GM21381 (cell line): ENCODE measurements at regions not wholly inside any gene's neighbourhood (a gene's known extent, or its start where the extent isn't known, plus 50 kb on each side); places are given as distances from the start of the nearest gene placed in this dataset.

Experiments
- ATAC-seq: cut with Tn5 transposase; IDR thresholded peaks from one replicate; pipeline ENCODE4 v1.9.1; 2021; ENCODE audit warnings: mild to moderate bottlenecking, moderate library complexity; ENCODE audit not compliant: unreplicated experiment

DNA sequence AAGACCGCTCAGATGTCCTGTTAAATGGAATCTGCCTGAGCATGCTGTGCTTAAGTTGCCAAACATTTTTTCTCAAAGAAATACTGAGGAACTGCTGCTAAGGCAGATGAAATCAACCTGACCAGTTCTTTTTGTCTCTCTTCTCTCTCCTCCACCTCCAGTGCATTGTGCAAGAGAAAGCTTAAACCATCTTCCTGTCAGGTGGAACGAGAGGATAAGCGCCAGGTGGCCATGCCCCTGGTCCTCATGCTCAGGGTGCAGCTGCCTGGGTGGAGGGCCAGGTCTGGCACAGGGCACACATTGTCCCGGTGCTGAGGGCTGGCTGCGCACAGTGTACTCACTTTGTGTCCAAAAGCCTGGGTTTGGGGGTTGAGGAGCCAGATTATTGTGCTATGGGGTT lies 176.2 kb upstream of the TP63 start:
- no peak for ATAC-seq

DNA sequence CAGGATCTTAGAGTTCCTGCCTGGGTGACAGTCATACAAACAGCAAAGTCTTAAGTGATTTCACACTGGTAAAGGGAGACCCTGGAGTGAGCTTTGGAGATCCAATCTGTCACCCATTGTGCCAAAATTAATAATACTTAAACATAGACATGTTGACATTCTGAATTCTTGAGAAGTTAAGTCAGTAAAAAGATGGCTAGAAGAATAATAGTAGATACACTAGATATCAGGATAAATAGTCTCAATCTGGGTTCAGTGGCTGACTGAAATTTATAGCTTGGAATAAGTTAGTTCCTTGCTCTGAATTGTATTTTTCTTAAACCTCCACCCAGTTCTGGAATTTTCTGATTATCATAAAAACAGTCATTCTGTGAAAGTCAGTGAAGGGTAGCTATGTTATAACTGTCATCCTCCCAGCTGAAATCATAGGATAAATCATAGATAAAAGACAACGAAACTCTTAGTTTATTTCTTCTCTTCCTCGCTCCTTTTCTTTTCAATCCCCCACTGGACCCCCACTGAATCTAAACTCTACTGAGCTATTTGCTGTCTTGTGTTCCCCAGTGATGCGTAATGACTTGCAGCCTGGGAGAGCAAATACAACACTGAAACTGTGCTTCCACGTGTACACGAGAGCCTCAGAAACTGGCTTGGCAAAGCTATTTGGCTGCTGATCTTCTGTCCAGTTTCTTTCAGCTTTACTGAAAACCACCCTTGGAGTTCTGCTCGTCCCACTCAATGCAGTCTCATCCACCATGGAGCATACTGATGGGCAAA lies 175.4 kb upstream of the TP63 start:
- no peak for ATAC-seq

DNA sequence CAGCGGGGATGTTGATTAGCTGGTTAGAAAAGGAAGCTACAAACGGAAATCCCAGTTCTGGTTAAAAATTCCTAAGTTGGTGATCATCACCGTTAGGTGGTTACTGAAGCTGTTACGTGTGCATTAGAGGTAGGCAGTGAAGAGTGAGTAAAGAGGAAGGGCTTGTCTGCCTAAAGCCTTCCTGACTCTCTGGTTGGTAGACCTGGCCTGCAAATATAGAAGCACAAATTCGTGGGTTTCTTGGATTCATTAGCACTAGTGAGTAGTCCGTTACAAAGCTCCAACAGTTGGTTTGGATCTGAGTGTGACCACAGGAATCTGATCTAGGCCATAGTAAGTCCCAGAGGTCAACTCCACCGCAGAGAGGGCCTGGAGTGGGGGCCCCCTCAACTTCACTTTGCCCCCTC lies 174.0 kb upstream of the TP63 start:
- no peak for ATAC-seq

DNA sequence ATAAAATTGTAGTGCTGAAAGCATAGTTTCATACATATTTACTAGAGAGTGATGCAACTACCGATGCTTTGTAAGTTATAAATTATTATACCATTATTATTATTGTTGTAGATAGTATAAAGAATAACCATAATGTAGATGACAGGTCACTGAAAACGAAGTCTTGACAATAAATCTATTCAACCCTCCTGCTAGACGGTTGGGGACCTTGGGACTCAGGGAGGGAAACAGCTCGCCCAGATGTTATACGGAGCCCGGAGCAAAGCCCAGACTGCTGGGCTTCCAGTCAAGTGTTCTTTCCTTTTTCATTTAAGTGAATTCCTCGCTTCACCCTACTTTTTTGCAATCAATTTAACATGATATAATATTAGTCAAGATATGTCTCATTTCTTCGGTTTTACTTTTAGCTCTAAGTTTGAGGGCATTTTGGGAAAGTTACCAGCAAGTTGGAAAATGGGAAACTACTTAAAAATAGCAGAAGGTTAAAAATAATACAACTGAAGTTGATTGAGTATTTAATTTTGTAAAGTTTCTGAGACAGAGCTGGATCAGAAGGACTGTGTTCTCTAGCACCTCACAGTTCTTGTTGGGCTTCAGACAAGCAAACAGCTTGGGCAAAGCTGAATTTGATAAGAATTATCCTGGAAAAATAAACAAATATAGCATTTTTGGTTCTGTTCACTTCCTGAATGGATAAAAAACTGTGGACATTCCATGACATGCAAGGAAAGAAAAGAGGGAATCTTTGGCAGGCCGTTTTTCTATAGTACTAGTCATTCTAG lies 173.4 kb upstream of the TP63 start:
- no peak for ATAC-seq

DNA sequence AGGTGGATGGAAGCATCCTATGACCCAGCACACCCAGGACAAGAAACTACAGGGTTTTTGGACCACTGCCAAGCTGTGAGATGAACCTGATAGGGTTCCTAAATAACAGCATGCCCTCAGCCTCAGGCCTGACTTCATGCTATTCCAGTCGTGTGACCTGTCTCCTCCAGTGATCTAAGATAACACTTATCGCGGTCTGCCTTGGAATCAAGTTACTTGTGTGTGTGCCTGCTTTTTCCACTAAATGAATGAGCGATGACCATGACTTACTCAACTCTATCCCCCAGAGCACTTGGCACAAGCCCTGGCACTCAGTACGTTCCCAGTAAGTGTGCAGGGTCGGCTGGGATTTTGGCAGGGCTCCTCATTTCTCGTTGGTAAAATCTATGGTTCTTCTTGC lies 172.7 kb upstream of the TP63 start:
- no peak for ATAC-seq

DNA sequence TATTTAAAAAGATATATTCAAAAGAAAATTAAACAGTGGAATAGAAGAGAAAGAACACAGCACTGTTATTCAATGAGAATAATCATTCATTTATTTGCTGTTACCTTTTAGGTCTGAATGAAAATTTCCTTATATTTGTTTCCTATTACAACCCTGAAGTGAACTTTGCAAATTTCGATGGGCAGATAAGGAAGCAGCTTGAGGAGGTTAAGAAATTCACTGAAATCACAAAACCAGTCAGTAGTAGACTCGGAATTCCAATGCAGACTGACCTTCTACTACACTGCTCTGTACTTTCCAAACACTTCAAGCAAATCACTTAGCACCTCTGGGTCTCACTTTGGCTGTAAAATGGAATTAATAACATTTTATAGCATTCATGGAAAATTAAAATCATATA lies 172.0 kb upstream of the TP63 start:
- no peak for ATAC-seq

DNA sequence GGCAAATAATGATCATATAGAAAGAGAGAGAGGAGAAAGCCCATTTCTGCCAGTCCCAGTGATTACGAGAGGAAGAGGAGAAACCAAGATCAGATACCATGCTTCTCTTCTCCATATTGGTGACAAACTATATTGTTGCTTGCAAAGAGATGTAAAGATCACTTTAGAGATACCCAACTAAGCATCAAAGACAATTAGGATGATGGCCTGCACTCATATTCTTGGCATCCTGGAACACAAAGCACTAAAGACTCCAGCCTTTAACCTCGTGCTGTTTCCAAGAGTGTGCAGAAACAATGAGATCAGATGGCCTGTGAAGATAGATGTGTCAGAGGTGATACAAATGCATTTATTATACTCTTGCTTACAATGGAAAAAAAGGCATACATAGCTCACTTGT lies 170.7 kb upstream of the TP63 start:
- ATAC-seq: no peak

DNA sequence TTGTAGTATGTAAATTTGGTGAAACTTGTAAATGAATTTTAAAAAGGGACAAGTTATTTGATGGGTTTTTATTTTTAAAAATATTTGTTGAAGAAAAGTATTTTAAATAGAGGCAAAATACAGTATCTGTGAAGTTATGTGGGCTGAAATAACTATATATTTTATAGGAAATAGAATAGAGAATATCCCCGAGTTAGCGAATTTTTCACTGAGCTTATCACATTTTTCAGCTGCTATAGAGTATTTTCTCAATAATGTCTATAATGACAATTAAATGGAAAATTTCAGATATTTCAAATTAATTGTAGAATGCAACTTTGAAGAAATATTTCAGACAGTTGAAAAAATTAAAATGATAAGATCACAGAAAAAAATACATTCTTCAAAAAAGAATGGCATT lies 166.4 kb upstream of the TP63 start:
- ATAC-seq: no peak

DNA sequence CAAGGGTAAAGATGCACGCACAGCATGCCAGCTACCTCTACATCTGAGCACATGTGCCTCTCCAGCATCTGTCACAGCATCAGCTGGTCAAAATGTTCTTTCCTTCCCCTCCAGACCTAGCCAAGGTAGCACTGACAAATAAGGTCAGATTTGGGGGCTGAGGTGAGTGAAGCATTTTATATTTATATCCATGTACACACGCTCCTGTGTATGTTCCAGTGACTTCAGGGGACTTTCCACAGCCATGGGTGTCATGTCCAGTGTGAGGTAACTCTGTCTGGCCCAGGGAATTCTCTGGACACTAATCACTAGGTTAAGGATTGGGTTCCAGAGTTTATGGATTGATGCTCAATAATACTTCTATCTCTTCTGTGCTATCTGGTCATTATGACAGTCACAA lies 165.2 kb upstream of the TP63 start:
- no peak for ATAC-seq

DNA sequence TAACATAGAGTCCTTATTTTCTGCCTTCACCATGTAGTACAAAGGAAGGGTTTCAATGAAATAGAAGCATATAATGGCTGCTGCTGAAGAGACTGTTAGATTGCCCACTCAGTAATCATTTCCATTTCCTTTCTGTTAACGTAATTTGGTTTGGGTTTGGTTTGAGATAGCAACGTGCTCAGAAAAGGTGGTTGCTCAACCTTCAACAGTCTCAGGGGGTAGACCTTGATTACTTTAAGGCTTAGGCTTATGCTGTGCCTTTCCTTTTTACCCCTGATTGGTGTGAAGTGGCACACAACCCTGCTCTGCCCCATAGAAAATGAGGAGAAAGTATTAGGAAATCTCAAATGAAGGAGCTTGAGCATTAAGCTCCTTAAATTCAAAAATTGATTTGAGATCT lies 163.7 kb upstream of the TP63 start:
- ATAC-seq: no peak

DNA sequence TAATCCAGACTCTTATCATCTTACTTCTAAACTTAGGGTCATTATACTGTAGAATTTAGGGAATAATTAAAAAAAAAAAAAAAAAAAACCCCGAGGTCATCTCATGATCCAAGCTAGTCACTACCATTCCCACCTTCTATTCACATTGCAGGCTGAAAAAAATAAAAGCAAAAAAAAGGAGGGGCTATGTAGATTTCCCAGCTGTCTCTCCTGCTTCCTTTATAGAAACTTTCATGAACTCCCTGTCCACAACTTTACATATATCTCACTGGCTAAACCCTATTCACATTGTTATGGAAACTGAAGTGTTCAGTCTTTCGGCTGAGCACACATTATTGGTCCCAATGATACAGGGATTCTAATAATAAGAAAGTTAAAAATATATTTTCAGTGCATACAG lies 156.2 kb upstream of the TP63 start:
- no peak for ATAC-seq

DNA sequence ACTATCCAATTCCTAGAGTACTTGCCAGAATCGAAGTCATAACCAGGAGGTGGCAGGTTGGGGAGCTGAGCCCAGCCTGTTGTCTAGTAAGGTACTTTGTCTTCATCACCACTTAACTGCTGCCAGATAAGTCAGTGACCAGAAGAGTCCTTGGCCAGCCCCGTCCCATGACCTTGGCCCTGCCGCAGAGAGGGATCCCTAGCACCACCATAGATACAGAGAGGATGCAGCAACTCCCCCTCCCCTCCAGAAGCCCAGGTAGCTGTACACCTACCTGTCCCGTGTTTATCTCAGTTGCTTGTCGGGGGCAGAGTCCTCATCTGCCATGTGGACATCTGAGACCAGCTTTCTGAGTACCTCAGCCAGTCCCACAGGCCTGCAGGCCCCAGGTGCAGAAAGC lies 153.6 kb upstream of the TP63 start:
- ATAC-seq: no peak

DNA sequence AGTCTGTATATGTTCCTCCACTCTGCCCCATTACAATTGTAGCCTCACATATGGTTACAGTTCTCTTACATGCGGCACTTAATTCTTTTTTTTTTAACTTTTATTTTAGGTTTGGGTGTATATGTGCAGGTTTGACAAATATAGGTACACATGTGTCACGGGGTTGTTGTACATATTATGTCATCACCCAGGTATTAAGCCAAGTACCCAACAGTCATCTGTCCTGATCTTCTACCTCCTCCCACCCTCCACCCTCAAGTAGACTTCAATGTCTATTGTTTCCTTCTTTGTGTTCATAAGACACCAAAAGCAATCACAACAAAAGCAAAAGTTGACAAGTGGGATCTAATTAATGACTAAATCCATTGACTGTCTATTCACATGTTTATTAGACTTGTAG lies 144.6 kb upstream of the TP63 start:
- ATAC-seq: no peak

DNA sequence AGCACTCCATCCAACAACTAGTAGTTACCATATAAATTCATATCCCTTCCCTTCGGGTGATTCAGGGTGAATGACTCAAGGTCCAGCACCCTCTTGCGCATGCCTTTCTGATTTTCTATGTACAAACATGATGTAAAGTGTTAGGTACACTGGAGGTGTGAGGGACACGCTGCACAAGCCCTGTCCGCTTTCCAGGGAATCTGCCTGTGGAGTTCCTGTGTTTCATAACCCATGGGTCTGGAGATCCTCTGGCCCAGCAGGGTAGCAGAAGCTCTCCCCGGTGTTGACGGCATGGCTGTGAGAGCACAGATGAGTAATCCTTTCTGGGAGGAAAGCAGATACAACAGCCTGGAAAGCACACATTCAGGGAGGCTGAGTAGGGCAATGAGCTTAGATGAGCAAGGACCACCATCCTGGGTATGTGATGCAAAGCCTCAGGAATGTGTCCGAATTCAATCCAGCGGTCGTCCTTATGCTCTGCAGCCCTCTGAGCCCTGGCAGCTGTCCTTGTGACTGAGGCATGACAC lies 142.9 kb upstream of the TP63 start:
- no peak for ATAC-seq

DNA sequence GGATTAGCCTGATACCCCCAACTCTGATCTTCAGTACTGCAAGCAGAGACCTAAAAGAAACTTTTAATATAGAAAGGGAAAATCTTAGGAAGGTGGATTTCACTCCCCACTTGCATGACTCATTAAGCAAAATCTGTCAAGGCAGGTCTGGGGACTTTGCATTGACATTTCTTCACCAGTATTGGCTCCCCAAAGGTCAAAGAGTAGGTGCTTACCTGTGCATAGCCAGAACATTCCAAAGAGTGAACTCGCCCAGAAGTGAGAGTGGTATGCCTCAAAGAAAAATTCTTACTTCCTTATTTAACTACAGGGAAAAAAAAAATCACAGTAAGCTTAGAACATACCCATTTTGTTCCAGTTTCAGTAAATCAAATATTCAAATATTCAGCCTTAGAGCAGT lies 140.9 kb upstream of the TP63 start:
- no peak for ATAC-seq

DNA sequence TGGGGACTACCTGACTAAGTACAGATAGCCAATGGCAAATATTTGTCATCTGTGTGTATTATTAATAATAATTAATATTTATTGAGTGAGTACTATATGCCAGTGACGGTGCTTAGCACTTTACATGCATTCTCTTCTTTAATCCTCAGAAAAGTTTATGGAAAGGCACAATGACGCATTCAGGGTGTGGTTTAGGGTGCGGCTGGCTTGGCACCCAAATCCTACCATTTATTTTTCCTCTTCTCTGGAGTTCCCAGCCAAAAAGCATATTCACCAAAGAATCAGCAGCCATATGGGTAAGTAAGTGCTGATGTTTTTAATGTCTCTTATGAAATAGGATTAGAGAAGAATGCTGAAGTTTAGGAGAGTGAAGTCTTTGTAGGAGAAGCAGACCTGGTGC lies 140.4 kb upstream of the TP63 start:
- no peak for ATAC-seq

DNA sequence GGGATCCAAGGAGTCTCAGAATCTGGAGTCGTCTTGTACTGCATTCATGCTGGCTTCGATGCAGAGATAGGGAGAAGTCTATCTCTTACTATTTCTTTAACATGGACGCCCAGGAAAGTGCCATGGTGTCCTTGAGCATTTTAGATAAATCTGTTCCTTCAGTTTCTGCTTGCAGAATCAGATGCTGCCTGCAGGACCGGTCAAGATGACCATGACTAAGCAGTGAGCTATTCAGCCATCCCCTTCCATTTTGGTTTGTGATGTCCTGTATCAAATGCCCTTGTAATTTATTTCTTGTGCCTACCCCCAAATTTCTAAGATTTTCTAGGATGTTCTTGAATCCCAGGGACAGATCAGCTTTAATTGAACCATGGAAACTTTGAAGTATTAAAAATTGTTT lies 139.4 kb upstream of the TP63 start:
- ATAC-seq: no peak

DNA sequence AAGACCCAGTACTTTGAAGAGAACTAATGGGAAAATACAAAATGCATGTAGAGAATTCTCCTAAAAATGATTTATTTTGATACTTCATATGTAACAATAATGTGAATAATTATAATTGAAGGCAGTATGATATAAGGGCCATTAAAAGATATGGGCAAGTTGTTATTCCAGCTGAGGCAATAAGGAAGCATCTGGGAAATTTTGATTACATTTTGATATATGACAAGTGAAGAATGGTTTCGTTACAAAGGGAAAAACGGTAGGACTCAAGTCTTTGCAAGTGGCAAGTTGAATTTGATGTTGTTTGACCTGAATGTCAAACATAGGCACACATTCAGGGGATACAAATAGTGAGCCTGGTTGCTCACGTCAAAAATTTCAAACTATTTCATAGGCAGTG lies 137.9 kb upstream of the TP63 start:
- no peak for ATAC-seq

DNA sequence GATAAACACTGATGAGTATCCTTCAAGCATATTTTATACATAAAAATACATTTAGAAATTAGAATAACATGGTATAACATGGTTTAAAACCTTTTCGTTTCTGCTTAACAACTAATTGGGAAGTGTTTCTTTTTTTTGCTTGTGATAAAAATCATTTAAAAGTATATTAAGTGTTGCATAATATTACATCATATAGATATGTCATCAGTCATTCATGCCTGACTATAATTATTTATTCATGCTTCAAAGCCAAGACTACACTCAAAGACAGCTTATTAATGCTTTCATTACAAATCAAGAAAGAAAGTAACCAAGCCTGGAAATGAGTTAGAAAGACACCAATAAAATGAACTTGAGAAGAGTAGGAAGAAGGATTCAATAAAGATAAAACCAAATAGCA lies 136.6 kb upstream of the TP63 start:
- no peak for ATAC-seq

DNA sequence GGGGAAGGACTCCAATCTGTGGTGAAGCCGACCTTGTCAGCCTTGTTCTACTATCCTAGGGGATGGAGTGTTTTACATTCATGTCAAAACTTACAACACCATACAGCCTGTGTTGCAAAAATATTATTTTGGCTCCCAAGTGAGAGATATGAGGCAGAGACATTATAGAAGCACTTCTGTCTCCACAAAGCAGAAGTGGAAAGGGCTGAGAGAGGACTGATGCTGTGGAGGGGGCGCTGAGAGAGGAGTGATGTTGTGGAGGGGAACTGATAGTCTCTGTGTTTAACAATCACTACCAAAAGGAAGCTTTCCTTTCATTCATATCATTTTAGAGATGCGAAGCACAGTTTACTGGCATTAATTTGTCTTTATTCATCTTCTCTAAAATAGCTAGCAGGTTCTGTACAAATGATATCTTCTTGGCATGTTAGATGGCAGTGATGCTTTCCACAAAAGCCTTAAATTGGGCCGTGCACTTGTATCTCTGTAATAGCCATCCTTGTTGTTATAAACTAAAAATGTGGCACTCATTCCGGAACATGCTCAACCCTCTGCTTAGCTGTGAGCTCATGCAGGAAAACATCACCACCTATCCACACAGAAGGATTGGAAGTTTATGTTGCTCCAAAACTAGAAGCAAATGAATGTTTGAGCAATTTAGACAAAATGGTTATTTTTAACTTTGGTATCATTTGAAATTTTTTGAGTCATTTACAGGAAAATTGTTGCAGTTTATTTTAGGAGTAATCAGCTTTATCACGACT lies 134.6 kb upstream of the TP63 start:
- ATAC-seq: no peak

DNA sequence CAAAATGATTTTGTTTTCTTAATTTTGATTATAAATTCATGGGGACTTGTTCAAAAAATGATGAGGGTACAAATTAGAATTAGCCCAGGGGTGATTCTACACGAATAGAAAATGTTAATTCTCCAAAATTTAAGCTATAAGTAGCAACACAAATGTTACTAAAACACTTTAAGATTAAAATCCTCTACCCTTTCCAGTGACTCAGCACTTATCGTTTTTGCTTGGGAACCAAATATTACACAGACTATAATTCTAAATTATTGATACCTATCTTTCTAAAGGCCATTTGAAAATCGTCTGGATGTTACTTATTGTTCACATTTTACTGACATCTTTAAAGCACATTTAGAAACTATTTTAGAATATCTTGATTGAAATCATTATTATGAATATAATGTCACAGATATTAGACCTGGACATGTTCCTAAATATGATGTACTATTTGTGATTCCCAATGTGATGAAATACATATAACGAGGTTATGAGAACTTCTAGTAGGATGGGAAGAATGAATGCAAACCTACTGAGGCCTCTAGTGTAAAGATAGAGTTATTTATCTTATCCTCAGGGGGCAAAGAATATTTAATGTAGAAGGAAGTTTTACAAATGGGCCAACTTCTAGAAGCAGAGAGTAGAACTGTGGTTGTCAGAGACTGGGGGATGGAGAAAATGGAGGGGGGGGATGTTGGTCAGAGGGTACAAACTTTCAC lies 132.0 kb upstream of the TP63 start:
- ATAC-seq: no peak
